Natural killer cell (primary cell): ENCODE measurements at regions not wholly inside any gene's neighbourhood (a gene's known extent, or its start where the extent isn't known, plus 50 kb on each side); places are given as distances from the start of the nearest gene placed in this dataset.

Experiments used
- ATAC-seq, 3 donors: fragments of 150-1000 bp in 2 of 3; fragments of 200-7000 bp in 1 of 3; cut with Tn5 transposase; 1 replicate in 1 of 3; 2 replicates in 2 of 3; pipeline ENCODE4 v1.10.0; 2021; ENCODE audit warnings: mild to moderate bottlenecking in 2 of 3, moderate library complexity in 2 of 3
- DNase-seq, 2 donors: peaks; one replicate each; pipeline versions ENCODE4 v3.0.0 to v3.0.0-alpha.2; 2013 to 2021; ENCODE audit warnings: mixed read lengths in 1 of 2
- H3K27ac ChIP-seq: one replicate; pipeline ENCODE4 v1.5.1; 2013; ENCODE audit warnings: mild to moderate bottlenecking, low read length
- H3K27me3 ChIP-seq: one replicate; pipeline ENCODE4 v1.6.1; 2013; ENCODE audit warnings: low read length; ENCODE audit not compliant: control insufficient read depth, insufficient read depth
- H3K36me3 ChIP-seq: one replicate; pipeline ENCODE4 v1.6.1; 2013; ENCODE audit warnings: low read length; ENCODE audit not compliant: control insufficient read depth, insufficient read depth
- H3K4me1 ChIP-seq: one replicate; pipeline ENCODE4 v1.6.1; 2013; ENCODE audit warnings: low read length; ENCODE audit not compliant: control insufficient read depth, insufficient read depth
- H3K4me3 ChIP-seq: one replicate; pipeline ENCODE4 v1.5.1; 2013; ENCODE audit warnings: low read length
- H3K9me3 ChIP-seq: one replicate; pipeline ENCODE4 v1.6.1; 2013; ENCODE audit warnings: low read length; ENCODE audit not compliant: control insufficient read depth, insufficient read depth
- H3K27ac Mint-ChIP-seq, 2 donors: one replicate each; pipeline ENCODE4 v1.8.0; 2022; ENCODE audit warnings: mild to moderate bottlenecking in 2 of 2, mixed read lengths in 2 of 2, moderate library complexity in 1 of 2
- H3K27me3 Mint-ChIP-seq, 2 donors: one replicate each; pipeline ENCODE4 v1.8.0; 2022; ENCODE audit warnings: low read depth in 2 of 2, mixed read lengths in 2 of 2
- H3K36me3 Mint-ChIP-seq: one replicate; pipeline ENCODE4 v1.8.0; 2022; ENCODE audit warnings: mixed read lengths
- H3K4me1 Mint-ChIP-seq, 2 donors: one replicate each; pipeline ENCODE4 v1.8.0; 2022; ENCODE audit warnings: mixed read lengths in 2 of 2
- H3K4me3 Mint-ChIP-seq: one replicate; pipeline ENCODE4 v1.8.0; 2022; ENCODE audit warnings: mild to moderate bottlenecking, moderate library complexity, mixed read lengths
- H3K9me3 Mint-ChIP-seq, 2 donors: one replicate each; pipeline ENCODE4 v1.8.0; 2022; ENCODE audit warnings: mixed read lengths in 2 of 2
- WGBS: methylation state at CpG from one replicate; pipeline ENCODE4 v1.1.7; 2013; ENCODE audit warnings: missing lambda C conversion rate; ENCODE audit not compliant: insufficient coverage; 5-methylcytosine and 5-hydroxymethylcytosine counted together
- intact Hi-C: fragments of 100-400 bp; cut with micrococcal nuclease; formaldehyde crosslinking; loops from one replicate; pipeline ENCODE4 v1.14.2; 2022
- TF ChIP-seq, protein P1 (sequence below): fragments of 200-600 bp; IDR thresholded peaks from one replicate; pipeline ENCODE4 v1.8.0; 2022; ENCODE audit warnings: antibody characterized with exemption

DNA sequence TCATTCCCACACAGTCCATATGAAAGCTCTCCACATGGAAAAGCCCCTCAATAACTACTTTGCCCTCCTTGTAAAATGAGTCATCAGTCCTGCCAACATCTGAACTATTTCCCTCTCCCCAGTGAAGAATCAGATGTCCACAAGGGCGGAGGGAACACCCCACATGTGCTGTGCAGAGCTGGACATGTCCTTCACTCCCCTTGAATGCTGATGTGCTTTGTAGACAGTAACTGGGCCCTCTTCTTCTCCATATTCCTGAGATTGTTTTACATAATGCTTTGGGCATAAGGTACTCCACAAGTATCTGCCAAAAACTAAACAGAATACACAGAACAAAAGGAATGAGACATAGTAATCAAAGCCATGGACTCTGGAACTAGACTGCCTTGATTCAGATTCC lies 879.4 kb downstream of the BCL11A start:
- TF ChIP-seq, protein P1, sequence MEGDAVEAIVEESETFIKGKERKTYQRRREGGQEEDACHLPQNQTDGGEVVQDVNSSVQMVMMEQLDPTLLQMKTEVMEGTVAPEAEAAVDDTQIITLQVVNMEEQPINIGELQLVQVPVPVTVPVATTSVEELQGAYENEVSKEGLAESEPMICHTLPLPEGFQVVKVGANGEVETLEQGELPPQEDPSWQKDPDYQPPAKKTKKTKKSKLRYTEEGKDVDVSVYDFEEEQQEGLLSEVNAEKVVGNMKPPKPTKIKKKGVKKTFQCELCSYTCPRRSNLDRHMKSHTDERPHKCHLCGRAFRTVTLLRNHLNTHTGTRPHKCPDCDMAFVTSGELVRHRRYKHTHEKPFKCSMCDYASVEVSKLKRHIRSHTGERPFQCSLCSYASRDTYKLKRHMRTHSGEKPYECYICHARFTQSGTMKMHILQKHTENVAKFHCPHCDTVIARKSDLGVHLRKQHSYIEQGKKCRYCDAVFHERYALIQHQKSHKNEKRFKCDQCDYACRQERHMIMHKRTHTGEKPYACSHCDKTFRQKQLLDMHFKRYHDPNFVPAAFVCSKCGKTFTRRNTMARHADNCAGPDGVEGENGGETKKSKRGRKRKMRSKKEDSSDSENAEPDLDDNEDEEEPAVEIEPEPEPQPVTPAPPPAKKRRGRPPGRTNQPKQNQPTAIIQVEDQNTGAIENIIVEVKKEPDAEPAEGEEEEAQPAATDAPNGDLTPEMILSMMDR = no peak
- 100% methylated on average over 1 of the region's 1 CpG for WGBS
- no peaks in the 10 kb centered on the region for H3K9me3 Mint-ChIP-seq
- Histone ChIP-seq H3K27me3 (no peaks in the 10 kb centered on the region), H3K4me1 (no peaks in the 10 kb centered on the region), H3K4me3 (no peak overlapping the region), H3K27ac (no peak overlapping the region), H3K9me3 (no peaks in the 10 kb centered on the region), H3K36me3 (no peaks in the 10 kb centered on the region)
- no peak overlapping the region for H3K4me3 Mint-ChIP-seq
- no peak for DNase-seq
- ATAC-seq = no peak
- H3K27ac Mint-ChIP-seq = no peak overlapping the region
- no peaks in the 10 kb centered on the region for H3K27me3 Mint-ChIP-seq
- no peaks in the 10 kb centered on the region for H3K36me3 Mint-ChIP-seq
- H3K4me1 Mint-ChIP-seq = no peaks in the 10 kb centered on the region
- intact Hi-C loops = no loop called here

DNA sequence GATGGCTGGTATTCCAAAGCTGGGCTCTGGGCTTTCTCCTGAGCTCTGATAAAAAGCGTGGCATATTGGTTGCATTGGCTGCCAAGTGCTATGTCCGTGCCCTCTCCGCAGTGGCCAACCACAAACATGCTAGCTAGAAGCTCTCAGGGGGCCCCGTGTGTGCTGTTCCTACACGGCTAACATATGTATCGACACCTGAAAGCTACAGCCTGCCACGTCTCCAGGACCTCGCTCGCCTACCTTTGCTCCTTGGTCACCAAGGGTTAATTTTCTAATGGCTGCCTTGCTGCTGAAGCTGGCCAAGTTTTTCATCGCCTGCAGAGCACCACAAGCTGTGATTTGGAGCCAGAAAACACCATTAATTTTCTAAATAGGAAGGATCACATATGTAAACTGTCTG lies 888.4 kb downstream of the BCL11A start:
- TF ChIP-seq, protein P1 = no peak
- Histone ChIP-seq H3K4me1 (no peaks in the 10 kb centered on the region), H3K9me3 (no peaks in the 10 kb centered on the region), H3K27ac (no peak overlapping the region), H3K27me3 (no peaks in the 10 kb centered on the region), H3K36me3 (no peaks in the 10 kb centered on the region), H3K4me3 (no peak overlapping the region)
- Mint-ChIP-seq H3K36me3 (no peaks in the 10 kb centered on the region), H3K9me3 (peaks cover 0 to 2% of the 10 kb centered on the region in 2 donors), H3K4me3 (no peak overlapping the region), H3K4me1 (no peaks in the 10 kb centered on the region), H3K27me3 (no peaks in the 10 kb centered on the region), H3K27ac (no peak overlapping the region)
- DNase-seq = no peak
- intact Hi-C loops = no loop called here
- 93% methylated on average over 10 of the region's 10 CpGs for WGBS
- no peak for ATAC-seq

DNA sequence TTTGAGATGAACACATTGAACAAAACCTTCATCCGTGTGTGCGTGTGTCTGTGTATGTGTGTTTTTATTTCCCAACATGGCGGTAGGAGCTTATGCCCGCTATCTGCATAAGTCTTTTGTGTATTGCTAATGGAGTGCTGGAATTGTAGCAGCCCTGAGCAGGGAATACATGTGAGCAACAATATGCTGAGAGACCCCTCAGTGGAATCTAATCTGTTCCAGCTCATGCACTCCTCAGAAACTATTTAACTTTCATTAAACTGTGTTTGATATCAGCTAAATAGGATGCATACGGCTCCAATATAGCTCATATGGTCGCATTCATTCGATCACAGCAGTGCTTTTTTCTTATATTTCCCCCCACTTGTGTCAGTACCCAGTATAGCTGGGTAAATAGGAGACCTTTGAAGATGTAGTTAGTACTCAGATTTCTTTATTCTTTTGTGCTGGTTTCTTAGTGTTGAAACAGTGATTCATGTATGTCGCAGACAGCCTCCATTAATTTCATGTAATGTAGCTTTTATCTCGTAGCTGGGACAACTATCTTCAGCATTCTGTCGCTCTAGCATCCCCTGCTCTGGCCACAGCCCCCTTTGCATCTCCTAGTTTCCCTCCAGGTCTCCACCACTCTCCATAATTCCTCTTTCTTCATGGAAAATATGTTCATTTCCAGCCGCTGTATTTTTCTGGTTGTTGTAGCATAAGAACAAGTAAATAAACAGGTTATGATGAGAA lies 891.2 kb downstream of the BCL11A start:
- no peaks in the 10 kb centered on the region for H3K4me1 Mint-ChIP-seq
- Histone ChIP-seq H3K9me3 (no peaks in the 10 kb centered on the region), H3K4me1 (no peaks in the 10 kb centered on the region), H3K27ac (no peak overlapping the region), H3K36me3 (no peaks in the 10 kb centered on the region), H3K4me3 (no peak overlapping the region), H3K27me3 (no peaks in the 10 kb centered on the region)
- H3K36me3 Mint-ChIP-seq = no peaks in the 10 kb centered on the region
- H3K9me3 Mint-ChIP-seq = peaks cover 0 to 2% of the 10 kb centered on the region in 2 donors
- 90% methylated on average over 9 of the region's 11 CpGs for WGBS
- intact Hi-C loops = no loop called here
- no peak overlapping the region for H3K27ac Mint-ChIP-seq
- no peak for DNase-seq
- TF ChIP-seq, protein P1 = no peak
- no peak for ATAC-seq
- no peak overlapping the region for H3K4me3 Mint-ChIP-seq
- H3K27me3 Mint-ChIP-seq = no peaks in the 10 kb centered on the region

DNA sequence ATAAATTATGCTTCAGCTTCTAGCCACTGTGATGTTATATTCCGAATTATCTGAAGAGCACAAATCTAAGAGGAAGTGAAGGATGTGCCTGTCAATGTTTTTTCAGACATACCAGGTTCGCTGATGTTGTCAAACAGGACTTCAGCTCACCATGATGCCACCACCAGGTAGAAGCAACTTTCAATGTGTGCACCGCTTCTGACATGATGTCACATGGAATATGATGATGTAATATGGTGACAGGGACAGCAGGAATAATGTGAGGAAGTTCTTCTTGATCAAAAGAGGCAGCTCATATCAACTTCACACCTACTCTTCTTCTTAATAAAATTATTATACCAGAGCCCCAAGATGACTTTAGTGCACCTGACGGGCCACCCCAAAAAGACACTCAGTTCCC lies 893.2 kb downstream of the BCL11A start:
- H3K27me3 Mint-ChIP-seq = no peaks in the 10 kb centered on the region
- TF ChIP-seq, protein P1 = no peak

More for the DNA sequence above, 893.2 kb downstream of the BCL11A start:
- Histone ChIP-seq H3K27ac (no peak overlapping the region), H3K4me3 (no peak overlapping the region), H3K36me3 (no peaks in the 10 kb centered on the region), H3K4me1 (no peaks in the 10 kb centered on the region), H3K9me3 (no peaks in the 10 kb centered on the region), H3K27me3 (no peaks in the 10 kb centered on the region)
- intact Hi-C loops = no loop called here
- H3K9me3 Mint-ChIP-seq = peaks cover 0 to 1% of the 10 kb centered on the region in 2 donors
- 72% methylated on average over 3 of the region's 4 CpGs for WGBS
- H3K27ac Mint-ChIP-seq = no peak overlapping the region
- no peak for DNase-seq
- no peak for ATAC-seq
- no peak overlapping the region for H3K4me3 Mint-ChIP-seq
- H3K4me1 Mint-ChIP-seq = no peaks in the 10 kb centered on the region
- no peaks in the 10 kb centered on the region for H3K36me3 Mint-ChIP-seq
